Fibroblast of skin of right biceps (primary cell): ENCODE measurements at regions not wholly inside any gene's neighbourhood (a gene's known extent, or its start where the extent isn't known, plus 50 kb on each side); places are given as distances from the start of the nearest gene placed in this dataset.
"Not testable (repeated sequence)": the region's sequence is repeated elsewhere in the genome, so short reads cannot be mapped to it uniquely, and the experiment has no call there.

Source experiments
- DNase-seq: peaks from one replicate; pipeline ENCODE4 v3.0.0-alpha.2; 2013

DNA sequence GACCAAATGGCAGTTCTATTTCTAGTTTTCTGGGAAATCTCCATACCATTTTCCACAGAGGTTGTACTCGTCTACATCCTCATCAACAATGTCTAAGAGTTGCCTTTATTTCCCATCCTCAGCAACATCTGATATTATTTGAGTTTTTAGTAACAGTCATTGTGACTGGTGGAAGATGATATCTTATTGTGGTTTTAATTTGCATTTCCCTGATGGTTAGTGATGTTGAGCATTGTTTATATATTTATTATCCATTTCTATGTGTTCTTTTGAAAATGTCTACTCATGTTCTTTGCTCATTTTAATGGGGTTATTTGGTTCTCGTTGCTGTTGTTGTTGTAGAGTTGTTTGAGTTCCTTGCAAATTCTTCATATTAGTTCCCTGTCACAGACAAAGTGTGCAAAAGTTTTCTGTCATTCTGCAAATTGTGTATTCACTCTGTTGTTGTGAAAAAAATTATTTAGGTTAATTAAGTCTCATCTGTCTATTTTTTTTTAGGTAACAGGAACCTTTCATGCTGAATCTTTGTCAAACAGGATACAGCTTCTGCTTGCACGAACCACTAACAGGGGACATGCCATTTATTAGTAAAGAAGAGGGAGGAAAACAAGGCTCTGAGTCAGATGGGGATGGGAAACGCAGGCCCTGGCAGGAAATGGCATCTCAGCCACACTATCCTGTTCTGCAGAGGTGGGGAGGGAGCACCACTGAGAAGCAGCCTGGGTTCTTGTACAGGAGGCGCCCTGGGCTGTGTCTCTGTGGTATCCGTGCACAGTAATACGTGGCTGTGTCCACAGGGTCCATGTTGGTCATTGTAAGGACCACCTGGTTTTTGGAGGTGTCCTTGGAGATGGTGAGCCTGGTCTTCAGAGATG, 1196.7 kb downstream of the TMEM121 start:
- DNase-seq, result not testable (repeated sequence)

DNA sequence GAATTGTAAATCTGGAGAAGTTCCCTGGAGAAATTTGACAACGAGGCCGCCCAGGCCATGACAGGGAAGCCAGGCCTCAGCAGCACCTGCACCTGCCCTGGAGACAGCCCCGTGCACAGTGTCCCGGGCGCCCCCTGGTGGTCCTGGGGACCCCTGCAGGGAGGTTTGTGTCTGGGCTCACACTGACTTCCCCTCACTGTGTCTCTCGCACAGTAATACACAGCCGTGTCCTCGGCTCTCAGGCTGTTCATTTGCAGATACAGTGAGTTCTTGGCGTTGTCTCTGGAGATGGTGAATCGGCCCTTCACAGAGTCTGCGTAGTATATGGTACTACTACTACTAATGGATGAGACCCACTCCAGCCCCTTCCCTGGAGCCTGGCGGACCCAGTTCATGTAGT, 1201.6 kb downstream of the TMEM121 start:
- DNase-seq, result not testable (repeated sequence)

GRCh38 chr14:106728611-106729010, 1202.2 kb downstream of the TMEM121 start:
- DNase-seq, result no peak

- DNase-seq, result no peak
Measured at GRCh38 chr14:106729551-106729950, 1203.2 kb downstream of the TMEM121 start.

DNA sequence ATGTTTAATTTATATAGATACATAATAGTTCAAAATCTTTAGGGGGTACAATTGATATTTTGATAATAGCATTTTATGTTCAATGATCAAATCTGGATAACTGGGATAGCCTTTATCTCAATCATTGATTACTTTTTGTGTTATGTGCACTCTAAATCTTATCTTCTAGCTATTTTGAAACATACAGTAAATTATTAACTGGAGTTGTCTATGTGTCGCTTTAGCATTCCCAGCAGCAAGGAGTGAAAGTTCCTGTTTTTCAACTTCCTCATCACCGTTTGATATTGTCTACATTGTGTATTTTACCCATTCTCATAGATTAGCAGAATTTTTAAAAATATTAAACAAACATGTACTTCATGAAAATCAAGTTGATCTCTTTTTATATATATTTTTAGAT, 1207.4 kb downstream of the TMEM121 start:
- DNase-seq, result no peak

DNA sequence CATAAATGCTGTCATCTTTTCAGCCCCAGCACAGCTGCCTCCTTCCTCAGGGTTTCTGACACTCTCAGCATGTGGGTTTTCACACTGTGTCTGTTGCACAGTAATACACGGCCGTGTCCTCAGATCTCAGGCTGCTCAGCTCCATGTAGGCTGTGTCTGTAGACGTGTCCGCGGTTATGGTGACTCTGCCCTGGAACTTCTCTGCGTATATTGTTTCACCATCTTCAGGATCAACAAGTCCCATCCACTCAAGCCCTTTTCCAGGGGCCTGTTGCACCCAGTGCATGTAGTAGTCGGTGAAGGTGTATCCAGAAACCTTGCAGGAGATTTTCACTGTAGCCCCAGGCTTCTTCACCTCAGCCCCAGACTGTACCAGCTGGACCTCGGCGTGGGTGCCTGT, 1210.6 kb downstream of the TMEM121 start:
- no peak for DNase-seq

GRCh38 chr14:106738075-106738474, 1211.7 kb downstream of the TMEM121 start:
- no peak for DNase-seq

DNA sequence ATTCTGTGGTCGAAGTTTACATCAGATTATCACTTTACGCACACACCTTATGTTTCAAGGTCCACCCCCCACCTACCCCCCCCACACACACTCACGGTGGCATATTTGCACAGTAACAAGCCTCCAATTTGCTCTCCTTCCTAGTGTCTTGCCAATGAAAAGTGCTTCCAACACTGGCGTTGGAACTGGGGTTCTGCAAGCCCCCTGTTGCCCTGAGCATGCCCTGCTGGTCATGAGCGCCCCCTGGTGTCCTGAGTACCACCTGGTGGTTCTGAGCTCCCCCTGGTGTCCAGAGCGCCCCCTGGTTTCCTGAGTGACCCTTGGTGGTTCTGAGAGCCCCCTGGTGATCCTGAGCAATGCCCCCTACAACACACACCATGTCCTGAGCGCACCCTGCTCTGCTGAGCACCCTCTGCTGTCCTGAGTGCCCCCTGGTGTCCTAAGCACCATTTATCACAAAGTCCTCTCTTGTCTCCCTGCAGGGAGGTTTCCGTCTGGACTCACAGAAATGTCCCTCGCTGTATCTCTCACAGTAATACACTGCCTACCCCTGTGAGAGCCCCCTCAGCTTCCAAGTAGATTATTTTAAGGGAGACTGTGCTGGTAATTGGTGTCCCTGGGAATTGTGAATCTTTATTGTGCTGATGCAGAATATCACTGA, 1212.3 kb downstream of the TMEM121 start:
- DNase-seq, result not testable (repeated sequence)

DNA sequence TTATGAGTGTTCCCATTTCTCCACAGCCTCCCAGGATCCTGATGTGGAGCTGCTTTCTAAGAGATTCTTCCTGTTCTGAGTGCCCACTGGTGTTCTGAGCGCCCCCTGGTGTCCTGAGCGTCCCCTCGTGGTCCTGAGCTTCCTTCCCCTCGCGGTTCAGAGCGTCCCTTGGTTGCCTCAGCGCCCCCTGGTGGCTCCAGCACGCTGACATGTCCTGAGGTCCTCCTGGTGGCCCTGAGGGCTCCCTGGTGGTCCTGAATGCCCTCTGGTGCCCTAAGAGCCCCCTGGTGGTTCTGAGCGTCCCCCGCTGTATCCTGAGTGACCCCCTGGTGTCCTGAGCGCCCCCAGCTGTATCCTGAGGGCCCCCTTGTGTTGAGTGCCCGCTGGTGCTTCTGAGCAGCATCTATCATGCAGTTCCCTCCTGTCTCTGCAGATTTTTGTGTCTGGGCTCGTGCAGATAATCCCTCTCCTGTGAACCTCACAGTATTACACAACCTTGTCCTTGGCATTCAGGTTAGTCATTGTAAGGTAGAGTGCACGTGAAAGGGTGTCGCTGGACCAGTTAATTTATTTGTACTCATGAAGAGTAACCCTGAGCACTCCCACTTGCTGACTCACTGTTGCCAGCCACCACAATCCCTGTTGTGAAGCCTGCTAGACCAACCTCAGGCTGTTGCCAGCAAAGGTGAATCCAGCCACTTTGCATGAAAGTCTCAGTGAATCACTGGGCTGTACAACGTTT, 1214.9 kb downstream of the TMEM121 start:
- DNase-seq, result not testable (repeated sequence)

DNA sequence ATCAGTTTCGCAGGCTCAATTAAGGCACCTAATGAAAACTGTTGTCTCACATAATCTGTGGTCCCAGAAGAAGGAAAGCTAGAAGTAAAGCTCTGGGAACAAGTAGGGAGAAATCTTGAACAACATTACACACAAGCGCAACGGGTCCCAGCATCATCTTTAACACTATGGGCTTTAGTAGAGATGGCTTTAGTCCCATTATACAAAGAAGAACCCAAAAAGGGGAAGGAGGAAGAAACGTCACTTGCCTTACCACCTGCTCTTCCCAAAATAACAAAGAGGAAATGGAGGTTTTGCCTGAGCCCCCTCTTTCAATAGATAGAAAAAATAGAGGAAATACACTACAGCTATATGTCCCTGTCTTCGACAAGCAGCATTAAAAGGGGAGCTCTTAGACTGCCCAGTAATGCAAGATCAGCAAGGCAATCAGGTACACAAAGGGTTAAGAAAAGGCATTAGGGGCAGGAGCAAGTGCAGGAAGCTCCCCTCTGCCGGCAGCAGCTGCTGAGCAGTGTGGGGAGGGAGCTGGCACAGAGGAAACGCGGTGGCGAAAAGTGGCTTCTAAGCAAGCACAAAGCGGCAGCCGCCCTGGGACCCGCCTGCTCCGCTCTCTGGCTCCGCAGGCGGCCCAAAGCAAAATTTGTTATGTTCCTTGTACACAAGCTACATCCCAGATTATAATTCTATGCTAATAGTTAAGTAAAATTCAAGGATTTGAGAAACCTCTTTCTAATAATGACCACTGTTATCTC, 1218.8 kb downstream of the TMEM121 start:
- not testable (repeated sequence) for DNase-seq

- not testable (repeated sequence) for DNase-seq
Measured at GRCh38 chr14:106750089-106750488, 1223.7 kb downstream of the TMEM121 start.

- DNase-seq, result not testable (repeated sequence)
Measured at GRCh38 chr14:106753751-106754150, 1227.4 kb downstream of the TMEM121 start.

DNA sequence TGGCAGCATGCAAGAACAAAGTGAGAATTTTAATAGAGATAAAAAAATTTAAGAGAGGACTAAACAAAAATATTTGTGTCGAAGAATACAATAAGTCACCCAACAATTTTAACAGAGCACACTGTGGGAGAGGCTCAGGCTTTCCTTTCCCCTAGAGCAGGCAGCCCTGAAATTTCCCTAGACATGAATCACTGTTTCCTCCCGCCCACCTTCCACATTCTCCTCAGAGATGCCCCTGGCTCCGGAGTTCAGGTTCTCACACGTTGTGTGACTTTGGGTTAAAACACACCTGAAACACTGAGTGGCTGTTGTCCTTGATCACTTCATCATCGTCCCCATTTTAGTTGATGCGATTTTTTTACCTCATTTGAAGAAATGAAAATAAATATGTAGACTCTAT, 1231.1 kb downstream of the TMEM121 start:
- not testable (repeated sequence) for DNase-seq

- DNase-seq, result not testable (repeated sequence)
Measured at GRCh38 chr14:106761886-106762816, 1235.8 kb downstream of the TMEM121 start.

- not testable (repeated sequence) for DNase-seq
Measured at GRCh38 chr14:106764968-106765369, 1238.6 kb downstream of the TMEM121 start.

GRCh38 chr14:106766145-106766544, 1239.8 kb downstream of the TMEM121 start:
- DNase-seq, result no peak

GRCh38 chr14:106766551-106767277, 1240.3 kb downstream of the TMEM121 start:
- not testable (repeated sequence) for DNase-seq

- not testable (repeated sequence) for DNase-seq
Measured at GRCh38 chr14:106768230-106768629, 1241.8 kb downstream of the TMEM121 start.

DNA sequence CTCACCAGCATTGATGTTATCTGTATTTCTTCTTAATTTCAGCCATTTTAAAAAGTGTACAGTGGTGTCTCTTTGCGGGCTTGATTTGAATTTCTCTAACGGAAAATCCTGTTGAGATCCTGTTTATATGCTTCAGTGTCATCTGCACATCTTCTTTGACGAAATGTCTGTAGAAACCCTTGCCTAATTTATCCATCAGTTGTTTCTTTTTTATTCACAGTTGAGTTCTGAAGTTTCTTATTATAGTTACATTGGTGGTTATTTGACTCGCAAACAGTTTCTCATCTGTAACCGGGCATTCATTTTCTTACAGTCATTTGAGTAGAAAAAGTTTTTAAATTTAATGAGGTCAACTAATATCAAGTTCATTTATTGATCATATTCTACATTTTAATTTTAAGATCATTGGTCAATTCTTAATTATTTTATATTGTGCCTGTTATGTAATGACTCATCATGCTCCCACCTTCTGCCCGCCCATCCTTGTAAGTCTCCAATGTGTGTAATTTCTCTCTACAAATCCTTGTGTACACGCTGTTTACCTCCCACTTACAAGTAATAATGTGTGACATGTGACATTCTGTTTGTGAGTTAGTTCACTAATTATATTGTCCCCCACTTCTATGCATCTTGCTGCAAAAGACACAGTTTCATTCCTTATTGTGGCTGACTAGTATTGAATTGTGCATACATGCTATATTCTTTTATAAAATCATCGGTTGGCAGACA, 1242.8 kb downstream of the TMEM121 start:
- not testable (repeated sequence) for DNase-seq

- DNase-seq, result not testable (repeated sequence)
Measured at GRCh38 chr14:106770158-106770672, 1243.8 kb downstream of the TMEM121 start.
